ENCODE measurements at regions not wholly inside any gene's neighbourhood (a gene's known extent, or its start where the extent isn't known, plus 50 kb on each side); places are given as distances from the start of the nearest gene placed in this dataset.

GRCh38 chr10:35696392-35697287, 54.5 kb upstream of the FZD8 start:
- Histone ChIP-seq H3K9me3 (no peaks in the 10 kb centered on the region), H3K27me3 (no peaks in the 10 kb centered on the region)
- TF ChIP-seq CTCF (IDR thresholded peaks at IDR 0.05), result no peak

GRCh38 chr10:35693800-35694199, 51.7 kb upstream of the FZD8 start:
- peaks cover 0 to 5% of the 10 kb centered on the region in 2 donors for H3K4me1 ChIP-seq
- no peaks in the 10 kb centered on the region for H3K36me3 ChIP-seq
- no peak for DNase-seq (ENCODE audit: low spot score)
- no peaks in the 10 kb centered on the region for H3K9me3 ChIP-seq
- no peaks in the 10 kb centered on the region for H3K27me3 ChIP-seq
- TF ChIP-seq CTCF (IDR thresholded peaks at IDR 0.05), result no peak
- no peak overlapping the region for H3K27ac ChIP-seq
- H3K4me3 ChIP-seq, result no peak overlapping the region

More at GRCh38 chr10:35696392-35697287, 54.5 kb upstream of the FZD8 start:
- no peak overlapping the region for H3K4me3 ChIP-seq
- peak overlapping the region in 1 of 2 donors; percentile 46 for H3K27ac ChIP-seq
- DNase-seq (ENCODE audit: low spot score), result no peak
- peaks cover 0 to 5% of the 10 kb centered on the region in 2 donors for H3K4me1 ChIP-seq
- no peaks in the 10 kb centered on the region for H3K36me3 ChIP-seq

Data from right atrium auricular region (tissue), 2 donors.